Hepatocyte (in vitro differentiated cells): ENCODE measurements at regions not wholly inside any gene's neighbourhood (a gene's known extent, or its start where the extent isn't known, plus 50 kb on each side); places are given as distances from the start of the nearest gene placed in this dataset.

Experiments
- DNase-seq: peaks from one replicate; pipeline ENCODE4 v3.0.0-alpha.2; 2016; ENCODE audit warnings: low spot score
- H2AFZ ChIP-seq: fragments of 200-600 bp; sonication (generic); 2 replicates; pipeline ENCODE4 v1.6.0; 2016; ENCODE audit warnings: antibody characterized with exemption, mild to moderate bottlenecking
- H3K27ac ChIP-seq: fragments of 200-600 bp; sonication (generic); 2 replicates; pipeline ENCODE4 v1.5.1; 2016; ENCODE audit warnings: mild to moderate bottlenecking
- H3K27me3 ChIP-seq: fragments of 200-600 bp; sonication (generic); 2 replicates; pipeline ENCODE4 v1.6.1; 2016
- H3K36me3 ChIP-seq: fragments of 200-600 bp; sonication (generic); replicated peaks from 2 replicates; pipeline ENCODE4 v1.5.1; 2016; ENCODE audit warnings: low read depth; ENCODE audit not compliant: insufficient read depth
- H3K4me1 ChIP-seq: fragments of 200-600 bp; sonication (generic); 2 replicates; pipeline ENCODE4 v1.5.1; 2016; ENCODE audit warnings: mild to moderate bottlenecking, moderate library complexity; ENCODE audit not compliant: insufficient read depth
- H3K4me2 ChIP-seq: fragments of 200-600 bp; sonication (generic); 2 replicates; pipeline ENCODE4 v1.6.0; 2016
- H3K4me3 ChIP-seq: fragments of 200-600 bp; sonication (generic); 2 replicates; pipeline ENCODE4 v1.5.1; 2016; ENCODE audit warnings: mild to moderate bottlenecking
- H3K79me2 ChIP-seq: fragments of 200-600 bp; sonication (generic); 2 replicates; pipeline ENCODE4 v1.6.0; 2017; ENCODE audit warnings: mild to moderate bottlenecking
- H3K9me2 ChIP-seq: fragments of 200-600 bp; sonication (generic); replicated peaks from 2 replicates; pipeline ENCODE4 v1.6.0; 2017; ENCODE audit warnings: mild to moderate bottlenecking; ENCODE audit not compliant: insufficient read depth
- H3K9me3 ChIP-seq: fragments of 200-600 bp; sonication (generic); 2 replicates; pipeline ENCODE4 v1.5.1; 2016; ENCODE audit warnings: low read depth, mild to moderate bottlenecking
- H4K20me1 ChIP-seq: fragments of 200-600 bp; sonication (generic); 2 replicates; pipeline ENCODE4 v1.6.0; 2016; ENCODE audit warnings: mild to moderate bottlenecking; ENCODE audit not compliant: insufficient read depth, poor library complexity, severe bottlenecking
- EZH2 ChIP-seq: fragments of 200-600 bp; sonication (generic); IDR thresholded peaks from 2 replicates; pipeline ENCODE4 v1.6.1; 2016; ENCODE audit warnings: antibody characterized with exemption, mild to moderate bottlenecking, borderline replicate concordance
- EZH2phosphoT487 ChIP-seq: fragments of 200-600 bp; sonication (generic); IDR thresholded peaks from one replicate; pipeline ENCODE4 v1.6.1; 2018; ENCODE audit warnings: antibody characterized with exemption, mild to moderate bottlenecking, low read depth, moderate library complexity; ENCODE audit not compliant: unreplicated experiment, severe bottlenecking
- WGBS: methylation state at CpG from one replicate; pipeline ENCODE4 v1.1.6; 2016; ENCODE audit warnings: low lambda C conversion rate; ENCODE audit errors: missing lambda C conversion rate; 5-methylcytosine and 5-hydroxymethylcytosine counted together
- TF ChIP-seq, protein P1 (sequence below): fragments of 200-600 bp; sonication (generic); IDR thresholded peaks from 2 replicates; pipeline ENCODE4 v1.5.1; 2016; ENCODE audit warnings: antibody characterized with exemption, mild to moderate bottlenecking; ENCODE audit not compliant: poor library complexity

DNA sequence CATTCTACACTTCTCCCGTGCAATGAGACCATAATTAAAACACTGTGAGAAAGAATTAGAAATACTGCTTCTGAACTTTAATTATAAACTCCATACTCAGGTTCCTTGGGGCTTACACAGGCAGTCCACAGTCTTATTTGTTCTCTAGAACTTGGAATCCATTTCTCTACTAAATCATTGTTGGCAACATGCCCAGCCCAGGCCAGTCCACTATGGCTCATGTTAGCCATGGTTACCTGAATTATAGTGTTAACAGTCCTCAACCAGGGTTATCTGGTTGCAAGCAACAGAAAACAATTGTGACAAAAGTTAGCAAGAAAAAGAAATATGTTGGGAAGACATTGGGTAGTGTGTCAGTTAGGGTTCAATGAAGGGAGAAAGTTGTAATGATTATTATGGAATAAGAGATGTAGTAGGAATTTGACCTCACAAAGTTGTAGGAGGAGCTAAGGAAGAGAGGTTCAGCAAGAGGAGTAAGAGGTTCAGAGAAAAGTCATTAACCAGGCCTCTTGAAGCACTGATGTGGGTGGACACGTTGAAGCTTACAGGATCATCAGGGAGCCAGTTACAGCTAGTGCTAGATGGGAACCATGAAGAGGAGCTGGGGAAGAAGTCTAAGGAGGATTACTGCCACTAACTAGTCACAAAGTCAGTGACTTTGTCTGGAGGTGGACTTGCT lies 120.2 kb upstream of the ADRA1D start:
- no peak overlapping the region for H2AFZ ChIP-seq
- TF ChIP-seq, protein P1, sequence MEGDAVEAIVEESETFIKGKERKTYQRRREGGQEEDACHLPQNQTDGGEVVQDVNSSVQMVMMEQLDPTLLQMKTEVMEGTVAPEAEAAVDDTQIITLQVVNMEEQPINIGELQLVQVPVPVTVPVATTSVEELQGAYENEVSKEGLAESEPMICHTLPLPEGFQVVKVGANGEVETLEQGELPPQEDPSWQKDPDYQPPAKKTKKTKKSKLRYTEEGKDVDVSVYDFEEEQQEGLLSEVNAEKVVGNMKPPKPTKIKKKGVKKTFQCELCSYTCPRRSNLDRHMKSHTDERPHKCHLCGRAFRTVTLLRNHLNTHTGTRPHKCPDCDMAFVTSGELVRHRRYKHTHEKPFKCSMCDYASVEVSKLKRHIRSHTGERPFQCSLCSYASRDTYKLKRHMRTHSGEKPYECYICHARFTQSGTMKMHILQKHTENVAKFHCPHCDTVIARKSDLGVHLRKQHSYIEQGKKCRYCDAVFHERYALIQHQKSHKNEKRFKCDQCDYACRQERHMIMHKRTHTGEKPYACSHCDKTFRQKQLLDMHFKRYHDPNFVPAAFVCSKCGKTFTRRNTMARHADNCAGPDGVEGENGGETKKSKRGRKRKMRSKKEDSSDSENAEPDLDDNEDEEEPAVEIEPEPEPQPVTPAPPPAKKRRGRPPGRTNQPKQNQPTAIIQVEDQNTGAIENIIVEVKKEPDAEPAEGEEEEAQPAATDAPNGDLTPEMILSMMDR: no peak
- TF ChIP-seq EZH2 (no peak), EZH2phosphoT487 (no peak)
- H3K27me3 ChIP-seq: no peaks in the 10 kb centered on the region
- H3K4me3 ChIP-seq: no peak overlapping the region
- H3K4me2 ChIP-seq: no peak overlapping the region
- H3K9me3 ChIP-seq: no peaks in the 10 kb centered on the region
- H4K20me1 ChIP-seq: no peaks in the 10 kb centered on the region
- no peak for DNase-seq
- H3K36me3 ChIP-seq: no peaks in the 10 kb centered on the region
- WGBS: 82% methylated on average over 2 of the region's 2 CpGs
- H3K9me2 ChIP-seq: no peaks in the 10 kb centered on the region
- H3K27ac ChIP-seq: no peak overlapping the region
- no peaks in the 10 kb centered on the region for H3K79me2 ChIP-seq
- no peaks in the 10 kb centered on the region for H3K4me1 ChIP-seq

DNA sequence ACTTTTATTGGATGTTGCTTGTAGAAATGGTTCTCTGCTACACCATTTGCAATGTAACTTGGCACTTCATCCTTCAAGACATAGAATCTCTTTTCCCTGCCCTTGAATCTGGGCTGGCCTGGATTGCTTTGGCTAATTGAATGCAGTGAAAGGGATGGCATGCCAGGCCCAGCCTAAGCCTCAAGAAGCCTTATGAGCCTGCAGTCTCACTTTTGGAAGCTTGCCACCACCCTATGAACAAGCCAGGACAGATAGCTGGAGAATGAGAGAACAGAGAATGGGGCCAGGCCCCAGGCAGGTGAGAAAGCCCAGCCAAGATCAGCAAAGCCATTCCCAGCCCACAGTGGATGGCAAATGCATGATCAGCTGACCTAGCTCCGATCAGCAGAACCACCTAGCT lies 117.0 kb upstream of the ADRA1D start:
- no peak overlapping the region for H2AFZ ChIP-seq
- no peaks in the 10 kb centered on the region for H3K79me2 ChIP-seq
- H3K9me2 ChIP-seq: no peaks in the 10 kb centered on the region
- no peaks in the 10 kb centered on the region for H3K4me1 ChIP-seq
- H4K20me1 ChIP-seq: no peaks in the 10 kb centered on the region
- H3K9me3 ChIP-seq: no peaks in the 10 kb centered on the region
- DNase-seq: no peak
- H3K27me3 ChIP-seq: no peaks in the 10 kb centered on the region
- no peaks in the 10 kb centered on the region for H3K36me3 ChIP-seq
- H3K4me2 ChIP-seq: no peak overlapping the region
- no peak for TF ChIP-seq EZH2phosphoT487
- WGBS: 83% methylated on average over 1 of the region's 1 CpG
- no peak overlapping the region for H3K4me3 ChIP-seq
- H3K27ac ChIP-seq: no peak overlapping the region

DNA sequence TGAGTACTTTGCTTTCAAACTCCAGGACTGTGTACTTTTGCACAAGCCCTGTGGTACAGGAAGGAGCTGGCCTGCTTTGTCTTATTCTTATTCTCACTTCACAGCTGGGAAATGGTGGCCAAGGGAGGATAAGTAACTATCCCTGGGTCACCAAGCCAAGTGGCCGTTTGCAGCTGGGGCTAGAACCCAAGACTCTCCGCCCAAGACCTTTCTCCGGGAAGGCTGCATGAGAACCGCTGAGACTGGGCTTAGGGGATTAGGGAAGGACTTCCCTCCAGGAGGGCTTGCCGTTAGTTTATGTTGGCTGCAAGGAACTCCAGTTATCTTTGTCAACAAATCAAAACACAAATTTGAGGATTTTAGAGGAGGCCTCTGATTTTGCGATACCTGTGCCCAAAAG lies 109.5 kb upstream of the ADRA1D start:
- H3K9me3 ChIP-seq: no peaks in the 10 kb centered on the region
- no peaks in the 10 kb centered on the region for H3K79me2 ChIP-seq
- no peak overlapping the region for H3K27ac ChIP-seq
- no peak overlapping the region for H3K4me3 ChIP-seq
- 76% methylated on average over 6 of the region's 6 CpGs for WGBS
- no peaks in the 10 kb centered on the region for H3K9me2 ChIP-seq
- no peaks in the 10 kb centered on the region for H4K20me1 ChIP-seq
- H3K4me2 ChIP-seq: no peak overlapping the region
- no peak for DNase-seq
- no peak overlapping the region for H2AFZ ChIP-seq
- H3K27me3 ChIP-seq: no peaks in the 10 kb centered on the region
- TF ChIP-seq EZH2: no peak
- TF ChIP-seq, protein P1: no peak
- no peak for TF ChIP-seq EZH2phosphoT487
- H3K4me1 ChIP-seq: no peaks in the 10 kb centered on the region
- H3K36me3 ChIP-seq: no peaks in the 10 kb centered on the region

DNA sequence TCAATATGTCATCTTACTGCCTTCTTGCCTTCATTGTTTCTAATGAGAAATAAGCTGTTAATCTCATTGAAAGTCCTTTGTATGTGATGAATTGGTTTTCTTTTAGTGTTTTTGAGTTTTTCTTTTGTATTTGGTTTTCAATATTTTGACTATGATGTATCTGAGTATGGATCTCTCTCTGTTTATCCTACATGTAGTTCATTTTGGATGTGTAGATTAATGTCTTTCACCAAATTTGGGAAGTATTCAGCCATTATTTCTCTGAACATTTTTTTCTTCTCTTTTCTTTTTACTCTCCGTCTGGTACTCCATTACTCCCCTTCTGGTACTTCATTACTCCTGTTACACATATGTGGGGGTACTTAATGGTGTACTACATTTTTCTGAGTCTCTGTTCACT lies 103.3 kb upstream of the ADRA1D start:
- H3K4me2 ChIP-seq: no peak overlapping the region
- no peaks in the 10 kb centered on the region for H3K9me3 ChIP-seq
- H4K20me1 ChIP-seq: no peaks in the 10 kb centered on the region
- H3K27me3 ChIP-seq: no peaks in the 10 kb centered on the region
- no peak overlapping the region for H2AFZ ChIP-seq
- H3K27ac ChIP-seq: no peak overlapping the region
- no peak for DNase-seq
- no peaks in the 10 kb centered on the region for H3K4me1 ChIP-seq
- H3K36me3 ChIP-seq: no peaks in the 10 kb centered on the region
- no peaks in the 10 kb centered on the region for H3K9me2 ChIP-seq
- H3K79me2 ChIP-seq: no peaks in the 10 kb centered on the region
- TF ChIP-seq EZH2: no peak
- TF ChIP-seq, protein P1: no peak
- no peak for TF ChIP-seq EZH2phosphoT487
- 92% methylated on average over 1 of the region's 1 CpG for WGBS
- no peak overlapping the region for H3K4me3 ChIP-seq
